ENCODE measurements at regions not wholly inside any gene's neighbourhood (a gene's known extent, or its start where the extent isn't known, plus 50 kb on each side); places are given as distances from the start of the nearest gene placed in this dataset.

GRCh38 chr15:77904901-77905300 is 172.6 kb downstream of the TBC1D2B start:
- TF ChIP-seq POLR2AphosphoS5 (IDR thresholded peaks at IDR 0.05; ENCODE audit: low read depth, low read length) (no peak), SIN3A (IDR thresholded peaks at IDR 0.05; ENCODE audit: borderline replicate concordance, insufficient read depth, low read length) (no peak), TAF1 (IDR thresholded peaks at IDR 0.05; ENCODE audit: borderline replicate concordance, insufficient read depth, low read length) (no peak)

GRCh38 chr15:77904436-77904821 is 173.1 kb downstream of the TBC1D2B start:
- no peak for TF ChIP-seq SIN3A (IDR thresholded peaks at IDR 0.05; ENCODE audit: borderline replicate concordance, insufficient read depth, low read length)
- TF ChIP-seq FOXP2 (optimal IDR thresholded peaks at IDR 0.05; ENCODE audit: borderline replicate concordance, extremely low read depth, extremely low read length, insufficient read depth), result no peak
- no peak for TF ChIP-seq TAF1 (IDR thresholded peaks at IDR 0.05; ENCODE audit: borderline replicate concordance, insufficient read depth, low read length)
- TF ChIP-seq POLR2AphosphoS5 (IDR thresholded peaks at IDR 0.05; ENCODE audit: low read depth, low read length), result no peak
- no peak for TF ChIP-seq REST (IDR thresholded peaks at IDR 0.05; ENCODE audit: insufficient read depth in 1 of 2, low read depth in 2 of 2, low read length in 2 of 2)

- TF ChIP-seq POLR2AphosphoS5 (IDR thresholded peaks at IDR 0.05; ENCODE audit: low read depth, low read length) (no peak), TAF1 (IDR thresholded peaks at IDR 0.05; ENCODE audit: borderline replicate concordance, insufficient read depth, low read length) (no peak), SIN3A (IDR thresholded peaks at IDR 0.05; ENCODE audit: borderline replicate concordance, insufficient read depth, low read length) (no peak), REST (IDR thresholded peaks at IDR 0.05; ENCODE audit: insufficient read depth in 1 of 2, low read depth in 2 of 2, low read length in 2 of 2) (no peak), FOXP2 (optimal IDR thresholded peaks at IDR 0.05; ENCODE audit: borderline replicate concordance, extremely low read depth, extremely low read length, insufficient read depth) (no peak)
Measured at GRCh38 chr15:77901921-77902750, 175.4 kb downstream of the TBC1D2B start.

- TF ChIP-seq TAF1 (IDR thresholded peaks at IDR 0.05; ENCODE audit: borderline replicate concordance, insufficient read depth, low read length), result no peak
- no peak for TF ChIP-seq FOXP2 (optimal IDR thresholded peaks at IDR 0.05; ENCODE audit: borderline replicate concordance, extremely low read depth, extremely low read length, insufficient read depth)
- no peak for TF ChIP-seq POLR2AphosphoS5 (IDR thresholded peaks at IDR 0.05; ENCODE audit: low read depth, low read length)
Measured at GRCh38 chr15:77901251-77901881, 176.1 kb downstream of the TBC1D2B start.

GRCh38 chr15:77898811-77899730 is 178.4 kb downstream of the TBC1D2B start:
- TF ChIP-seq FOXP2 (optimal IDR thresholded peaks at IDR 0.05; ENCODE audit: borderline replicate concordance, extremely low read depth, extremely low read length, insufficient read depth), result no peak
- TF ChIP-seq SIN3A (IDR thresholded peaks at IDR 0.05; ENCODE audit: borderline replicate concordance, insufficient read depth, low read length), result no peak
- TF ChIP-seq REST (IDR thresholded peaks at IDR 0.05; ENCODE audit: insufficient read depth in 1 of 2, low read depth in 2 of 2, low read length in 2 of 2), result no peak
- no peak for TF ChIP-seq TAF1 (IDR thresholded peaks at IDR 0.05; ENCODE audit: borderline replicate concordance, insufficient read depth, low read length)
- TF ChIP-seq POLR2AphosphoS5 (IDR thresholded peaks at IDR 0.05; ENCODE audit: low read depth, low read length), result no peak

Data from PFSK-1 (cell line).